ENCODE measurements at regions not wholly inside any gene's neighbourhood (a gene's known extent, or its start where the extent isn't known, plus 50 kb on each side); places are given as distances from the start of the nearest gene placed in this dataset.

DNA sequence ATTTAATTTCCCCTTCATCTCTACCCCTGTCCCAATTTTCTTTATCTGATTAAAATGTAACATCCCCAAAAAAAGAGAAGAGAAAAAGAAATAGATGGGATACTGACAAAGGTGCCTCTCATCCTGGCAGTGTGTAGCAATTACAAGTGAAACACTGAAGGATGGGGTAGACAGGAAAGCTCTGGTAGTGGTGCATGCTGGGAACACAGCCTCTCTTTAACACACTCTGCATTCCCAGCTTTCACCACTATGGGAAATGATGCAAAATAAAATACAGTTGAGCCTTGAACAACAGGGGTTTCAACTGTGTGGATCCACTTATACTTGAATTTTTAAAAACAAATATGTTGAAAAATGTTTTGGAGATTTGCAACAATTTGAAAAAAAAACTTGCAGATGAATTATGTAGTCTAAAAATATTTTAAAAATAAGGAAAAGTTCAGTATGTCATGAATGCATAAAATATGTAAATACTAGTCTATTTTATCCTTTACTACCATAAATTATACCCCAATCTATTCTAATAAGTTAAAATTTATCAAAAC is 239.2 kb upstream of the DDX53 start:
- H3K36me3 ChIP-seq (replicated peaks in 1 of 2; ENCODE audit: control insufficient read depth in 2 of 2, insufficient read depth in 2 of 2, low read length in 2 of 2) = no peaks in the 10 kb centered on the region
- H2BK15ac ChIP-seq (ENCODE audit: low read length) = no peak overlapping the region
- H2BK120ac ChIP-seq (ENCODE audit: low read depth, low read length) = no peak overlapping the region
- H2BK12ac ChIP-seq (ENCODE audit: low read length) = no peak overlapping the region
- H4K91ac ChIP-seq (ENCODE audit: low read depth, low read length, poor library complexity) = no peak overlapping the region
- H3K4ac ChIP-seq (ENCODE audit: low read length) = no peak overlapping the region
- H3K79me1 ChIP-seq (ENCODE audit: low read depth, low read length) = no peaks in the 10 kb centered on the region
- no peak overlapping the region for H2AK5ac ChIP-seq (ENCODE audit: low read depth, low read length)
- H3K14ac ChIP-seq (ENCODE audit: low read length) = no peak overlapping the region
- no peak overlapping the region for H3K9ac ChIP-seq (ENCODE audit: low read depth, low read length, poor library complexity)
- H4K8ac ChIP-seq (ENCODE audit: low read depth, low read length) = no peak overlapping the region
- H3K27me3 ChIP-seq (ENCODE audit: control insufficient read depth in 3 of 3, insufficient read depth in 3 of 3, low read depth in 1 of 3, low read length in 3 of 3) = no peaks in the 10 kb centered on the region
- no peak overlapping the region for H2BK5ac ChIP-seq (ENCODE audit: low read length)
- H3K27ac ChIP-seq (replicated peaks; ENCODE audit: low read length) = no peak overlapping the region
- no peaks in the 10 kb centered on the region for H3K9me3 ChIP-seq (replicated peaks in 1 of 2; ENCODE audit: control insufficient read depth in 2 of 2, insufficient read depth in 1 of 2, low read depth in 1 of 2, low read length in 2 of 2)
- H3K4me3 ChIP-seq (ENCODE audit: low read length in 2 of 2) = no peak overlapping the region
- DNase-seq (ENCODE audit: low spot score) = no peak
- no peaks in the 10 kb centered on the region for H3K4me1 ChIP-seq (ENCODE audit: control insufficient read depth in 2 of 2, insufficient read depth in 1 of 2, low read depth in 1 of 2, low read length in 2 of 2)
- H3K4me2 ChIP-seq (ENCODE audit: insufficient read depth, low read length, poor library complexity, severe bottlenecking) = no peak overlapping the region
- H3K23ac ChIP-seq (ENCODE audit: low read depth, low read length, poor library complexity) = no peak overlapping the region
- H2AFZ ChIP-seq (ENCODE audit: low read length) = no peak overlapping the region
- H3K18ac ChIP-seq (ENCODE audit: low read length) = no peak overlapping the region

DNA sequence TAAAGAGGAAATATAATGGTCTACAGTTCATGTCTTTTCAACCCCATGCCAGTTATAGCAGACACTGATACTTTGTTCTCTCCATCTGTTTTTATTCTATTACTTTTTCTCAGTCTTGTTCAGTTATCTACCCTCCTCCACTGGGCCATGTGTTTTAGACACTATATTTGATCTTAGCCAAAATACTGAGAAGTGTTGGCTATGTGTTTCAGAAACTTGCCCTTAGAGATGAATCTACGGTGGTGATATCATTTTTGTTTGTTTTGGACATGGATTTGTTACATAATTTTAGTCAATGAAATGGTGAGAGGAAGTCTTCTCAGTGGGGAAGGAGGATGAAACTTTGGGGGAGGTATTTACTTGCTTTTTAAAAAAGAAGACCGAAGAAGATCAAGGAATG is 211.5 kb upstream of the DDX53 start:
- Histone ChIP-seq H3K9me3 (replicated peaks in 1 of 2; ENCODE audit: control insufficient read depth in 2 of 2, insufficient read depth in 1 of 2, low read depth in 1 of 2, low read length in 2 of 2) (no peaks in the 10 kb centered on the region), H3K4ac (ENCODE audit: low read length) (no peak overlapping the region), H3K27me3 (ENCODE audit: control insufficient read depth in 3 of 3, insufficient read depth in 3 of 3, low read depth in 1 of 3, low read length in 3 of 3) (no peaks in the 10 kb centered on the region), H3K4me2 (ENCODE audit: insufficient read depth, low read length, poor library complexity, severe bottlenecking) (no peak overlapping the region), H3K4me3 (ENCODE audit: low read length in 2 of 2) (no peak overlapping the region), H3K9ac (ENCODE audit: low read depth, low read length, poor library complexity) (no peak overlapping the region), H2AFZ (ENCODE audit: low read length) (no peak overlapping the region), H3K23ac (ENCODE audit: low read depth, low read length, poor library complexity) (no peak overlapping the region), H3K27ac (replicated peaks; ENCODE audit: low read length) (no peak overlapping the region), H2AK5ac (ENCODE audit: low read depth, low read length) (no peak overlapping the region), H3K4me1 (ENCODE audit: control insufficient read depth in 2 of 2, insufficient read depth in 1 of 2, low read depth in 1 of 2, low read length in 2 of 2) (no peaks in the 10 kb centered on the region), H4K8ac (ENCODE audit: low read depth, low read length) (no peak overlapping the region), H2BK15ac (ENCODE audit: low read length) (no peak overlapping the region), H2BK120ac (ENCODE audit: low read depth, low read length) (no peak overlapping the region), H2BK12ac (ENCODE audit: low read length) (no peak overlapping the region), H2BK5ac (ENCODE audit: low read length) (no peak overlapping the region), H3K36me3 (replicated peaks in 1 of 2; ENCODE audit: control insufficient read depth in 2 of 2, insufficient read depth in 2 of 2, low read length in 2 of 2) (no peaks in the 10 kb centered on the region), H3K18ac (ENCODE audit: low read length) (no peak overlapping the region), H4K91ac (ENCODE audit: low read depth, low read length, poor library complexity) (no peak overlapping the region), H3K79me1 (ENCODE audit: low read depth, low read length) (no peaks in the 10 kb centered on the region), H3K14ac (ENCODE audit: low read length) (no peak overlapping the region)
- no peak for DNase-seq (ENCODE audit: low spot score)
- no CpG with 5 or more reads among the region's 2 CpGs for WGBS, 2 donors (ENCODE audit: extremely low coverage in 2 of 2, insufficient read length in 2 of 2, insufficient replicate concordance in 1 of 2)

GRCh38 chrX:22795671-22796070 is 204.1 kb upstream of the DDX53 start:
- H4K91ac ChIP-seq (ENCODE audit: low read depth, low read length, poor library complexity) = no peak overlapping the region
- no peaks in the 10 kb centered on the region for H3K27me3 ChIP-seq (ENCODE audit: control insufficient read depth in 3 of 3, insufficient read depth in 3 of 3, low read depth in 1 of 3, low read length in 3 of 3)
- no peak overlapping the region for H3K4me3 ChIP-seq (ENCODE audit: low read length in 2 of 2)
- no peak overlapping the region for H3K23ac ChIP-seq (ENCODE audit: low read depth, low read length, poor library complexity)
- no peak overlapping the region for H2BK12ac ChIP-seq (ENCODE audit: low read length)
- H4K8ac ChIP-seq (ENCODE audit: low read depth, low read length) = no peak overlapping the region
- H2AFZ ChIP-seq (ENCODE audit: low read length) = no peak overlapping the region
- no peaks in the 10 kb centered on the region for H3K36me3 ChIP-seq (replicated peaks in 1 of 2; ENCODE audit: control insufficient read depth in 2 of 2, insufficient read depth in 2 of 2, low read length in 2 of 2)
- no peak for DNase-seq (ENCODE audit: low spot score)
- H3K4me2 ChIP-seq (ENCODE audit: insufficient read depth, low read length, poor library complexity, severe bottlenecking) = no peak overlapping the region
- H2BK5ac ChIP-seq (ENCODE audit: low read length) = no peak overlapping the region
- no peak overlapping the region for H3K9ac ChIP-seq (ENCODE audit: low read depth, low read length, poor library complexity)
- no peak overlapping the region for H2BK120ac ChIP-seq (ENCODE audit: low read depth, low read length)
- no peaks in the 10 kb centered on the region for H3K9me3 ChIP-seq (replicated peaks in 1 of 2; ENCODE audit: control insufficient read depth in 2 of 2, insufficient read depth in 1 of 2, low read depth in 1 of 2, low read length in 2 of 2)
- no peaks in the 10 kb centered on the region for H3K79me1 ChIP-seq (ENCODE audit: low read depth, low read length)
- no peak overlapping the region for H3K27ac ChIP-seq (replicated peaks; ENCODE audit: low read length)
- no peak overlapping the region for H2AK5ac ChIP-seq (ENCODE audit: low read depth, low read length)
- no peak overlapping the region for H3K18ac ChIP-seq (ENCODE audit: low read length)
- no peak overlapping the region for H3K14ac ChIP-seq (ENCODE audit: low read length)
- H3K4ac ChIP-seq (ENCODE audit: low read length) = no peak overlapping the region
- H2BK15ac ChIP-seq (ENCODE audit: low read length) = no peak overlapping the region
- H3K4me1 ChIP-seq (ENCODE audit: control insufficient read depth in 2 of 2, insufficient read depth in 1 of 2, low read depth in 1 of 2, low read length in 2 of 2) = no peaks in the 10 kb centered on the region
- WGBS, 2 donors (ENCODE audit: extremely low coverage in 2 of 2, insufficient read length in 2 of 2, insufficient replicate concordance in 1 of 2) = no CpG with 5 or more reads among the region's 5 CpGs

- H4K8ac ChIP-seq (ENCODE audit: low read depth, low read length) = no peak overlapping the region
- no peak overlapping the region for H3K9ac ChIP-seq (ENCODE audit: low read depth, low read length, poor library complexity)
- no peaks in the 10 kb centered on the region for H3K4me1 ChIP-seq (ENCODE audit: control insufficient read depth in 2 of 2, insufficient read depth in 1 of 2, low read depth in 1 of 2, low read length in 2 of 2)
- H2AFZ ChIP-seq (ENCODE audit: low read length) = no peak overlapping the region
- no peak overlapping the region for H2BK5ac ChIP-seq (ENCODE audit: low read length)
- no peaks in the 10 kb centered on the region for H3K36me3 ChIP-seq (replicated peaks in 1 of 2; ENCODE audit: control insufficient read depth in 2 of 2, insufficient read depth in 2 of 2, low read length in 2 of 2)
- H3K14ac ChIP-seq (ENCODE audit: low read length) = no peak overlapping the region
- no peak overlapping the region for H2BK12ac ChIP-seq (ENCODE audit: low read length)
- no peaks in the 10 kb centered on the region for H3K79me1 ChIP-seq (ENCODE audit: low read depth, low read length)
- no peaks in the 10 kb centered on the region for H3K9me3 ChIP-seq (replicated peaks in 1 of 2; ENCODE audit: control insufficient read depth in 2 of 2, insufficient read depth in 1 of 2, low read depth in 1 of 2, low read length in 2 of 2)
- no peak overlapping the region for H3K18ac ChIP-seq (ENCODE audit: low read length)
- H3K4me3 ChIP-seq (ENCODE audit: low read length in 2 of 2) = no peak overlapping the region
- H2BK15ac ChIP-seq (ENCODE audit: low read length) = no peak overlapping the region
- no peak overlapping the region for H2BK120ac ChIP-seq (ENCODE audit: low read depth, low read length)
- no peak overlapping the region for H3K4ac ChIP-seq (ENCODE audit: low read length)
- H3K27me3 ChIP-seq (ENCODE audit: control insufficient read depth in 3 of 3, insufficient read depth in 3 of 3, low read depth in 1 of 3, low read length in 3 of 3) = no peaks in the 10 kb centered on the region
- no peak overlapping the region for H3K4me2 ChIP-seq (ENCODE audit: insufficient read depth, low read length, poor library complexity, severe bottlenecking)
- no peak overlapping the region for H2AK5ac ChIP-seq (ENCODE audit: low read depth, low read length)
- WGBS, 2 donors (ENCODE audit: extremely low coverage in 2 of 2, insufficient read length in 2 of 2, insufficient replicate concordance in 1 of 2) = no CpG with 5 or more reads among the region's 4 CpGs
- DNase-seq (ENCODE audit: low spot score) = no peak
- H3K23ac ChIP-seq (ENCODE audit: low read depth, low read length, poor library complexity) = no peak overlapping the region
- H4K91ac ChIP-seq (ENCODE audit: low read depth, low read length, poor library complexity) = no peak overlapping the region
- H3K27ac ChIP-seq (replicated peaks; ENCODE audit: low read length) = no peak overlapping the region
These were observed 199.4 kb upstream of the DDX53 start for GRCh38 chrX:22800360-22800759.

All from neuronal stem cell (in vitro differentiated cells).